GM21619 (cell line): ENCODE measurements at regions not wholly inside any gene's neighbourhood (a gene's known extent, or its start where the extent isn't known, plus 50 kb on each side); places are given as distances from the start of the nearest gene placed in this dataset.
"Not testable (repeated sequence)": the region's sequence is repeated elsewhere in the genome, so short reads cannot be mapped to it uniquely, and the experiment has no call there.

Experiments
- ATAC-seq: cut with Tn5 transposase; IDR thresholded peaks from one replicate; pipeline ENCODE4 v1.9.1; 2021; ENCODE audit not compliant: unreplicated experiment

DNA sequence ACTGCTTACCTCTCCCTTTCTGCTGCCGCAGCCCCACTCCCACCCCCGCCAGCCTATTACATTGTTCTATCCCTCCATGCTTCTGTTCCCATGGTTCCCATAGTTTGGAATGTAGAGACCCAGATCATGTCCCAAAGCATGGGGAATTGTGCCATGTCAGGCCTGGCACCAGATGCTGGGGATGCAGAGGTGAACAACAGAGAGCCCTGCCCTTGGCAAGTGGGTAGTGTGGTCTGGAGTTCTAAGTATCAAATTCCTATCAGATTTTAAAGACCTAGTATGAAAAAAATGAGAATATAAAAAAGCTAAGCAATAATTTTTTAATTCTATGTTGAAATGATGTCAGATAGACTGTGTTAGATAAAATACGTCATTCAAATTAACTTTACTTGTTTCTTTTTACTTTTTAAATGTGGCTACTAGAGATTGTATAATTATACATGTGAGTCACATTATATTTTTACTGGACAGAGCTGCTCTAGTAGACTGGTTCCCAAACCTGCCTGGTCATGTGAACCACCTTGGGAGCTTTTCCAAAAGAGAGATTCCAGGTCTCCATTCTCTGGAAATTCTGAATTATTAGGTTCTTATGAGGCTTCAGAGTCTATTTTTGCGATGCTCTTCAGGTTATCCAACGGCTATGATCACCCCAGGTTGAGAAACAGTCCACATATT is 113.0 kb upstream of the DAB1 start:
- ATAC-seq, result no peak

DNA sequence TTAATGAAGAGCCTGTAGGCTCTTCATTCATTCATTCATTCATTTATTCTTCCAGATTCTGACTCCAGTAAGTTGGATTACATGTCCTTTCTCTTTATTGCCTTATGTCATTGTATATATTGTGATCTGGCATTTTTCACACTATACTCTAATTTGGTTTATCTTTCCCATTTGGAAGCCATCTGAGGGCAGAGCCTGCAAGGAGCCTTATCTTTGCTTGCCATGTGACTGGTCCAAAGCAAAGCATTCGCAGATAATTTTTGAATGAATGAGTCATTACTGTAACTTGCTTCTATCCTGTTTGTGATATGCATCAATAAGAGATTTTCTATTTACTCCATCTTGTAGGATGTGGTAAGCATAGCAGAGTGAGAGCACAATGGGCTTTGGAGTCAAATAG is 108.4 kb upstream of the DAB1 start:
- no peak for ATAC-seq

DNA sequence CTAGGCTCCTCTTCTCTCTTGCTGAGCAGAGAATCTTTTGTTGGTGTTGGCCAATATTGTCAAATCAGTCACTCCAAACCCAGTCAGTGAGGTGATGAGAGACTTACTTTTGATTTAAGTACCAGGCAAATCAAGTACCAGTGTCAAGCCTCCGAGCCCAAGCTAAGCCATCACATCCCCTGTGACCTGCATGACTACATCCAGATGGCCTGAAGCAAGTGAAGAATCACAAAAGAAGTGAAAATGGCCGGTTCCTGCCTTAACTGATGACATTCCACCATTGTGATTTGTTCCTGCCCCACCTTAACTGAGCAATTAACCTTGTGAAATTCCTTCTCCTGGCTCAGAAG is 107.0 kb upstream of the DAB1 start:
- not testable (repeated sequence) for ATAC-seq

- no peak for ATAC-seq
These were observed 106.5 kb upstream of the DAB1 start for GRCh38 chr1:57530206-57530910.

DNA sequence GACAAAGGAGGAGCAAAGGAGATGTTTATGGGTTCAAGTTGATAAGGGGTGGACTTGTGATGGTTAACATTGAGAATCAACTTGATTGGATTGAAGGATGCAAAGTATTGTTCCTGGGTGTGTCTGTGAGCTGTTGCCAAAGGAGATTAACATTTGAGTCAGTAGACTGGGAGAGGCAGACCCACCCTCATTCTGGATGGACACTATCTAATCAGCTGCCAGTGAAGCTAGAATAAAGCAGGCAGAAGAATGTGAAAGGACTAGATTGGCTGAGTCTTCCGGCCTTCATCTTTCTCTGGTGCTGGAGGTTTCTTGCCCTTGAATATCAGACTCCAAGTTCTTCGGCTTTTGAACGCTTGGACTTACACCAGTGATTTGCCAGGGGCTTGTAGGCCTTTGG is 98.7 kb upstream of the DAB1 start:
- no peak for ATAC-seq

DNA sequence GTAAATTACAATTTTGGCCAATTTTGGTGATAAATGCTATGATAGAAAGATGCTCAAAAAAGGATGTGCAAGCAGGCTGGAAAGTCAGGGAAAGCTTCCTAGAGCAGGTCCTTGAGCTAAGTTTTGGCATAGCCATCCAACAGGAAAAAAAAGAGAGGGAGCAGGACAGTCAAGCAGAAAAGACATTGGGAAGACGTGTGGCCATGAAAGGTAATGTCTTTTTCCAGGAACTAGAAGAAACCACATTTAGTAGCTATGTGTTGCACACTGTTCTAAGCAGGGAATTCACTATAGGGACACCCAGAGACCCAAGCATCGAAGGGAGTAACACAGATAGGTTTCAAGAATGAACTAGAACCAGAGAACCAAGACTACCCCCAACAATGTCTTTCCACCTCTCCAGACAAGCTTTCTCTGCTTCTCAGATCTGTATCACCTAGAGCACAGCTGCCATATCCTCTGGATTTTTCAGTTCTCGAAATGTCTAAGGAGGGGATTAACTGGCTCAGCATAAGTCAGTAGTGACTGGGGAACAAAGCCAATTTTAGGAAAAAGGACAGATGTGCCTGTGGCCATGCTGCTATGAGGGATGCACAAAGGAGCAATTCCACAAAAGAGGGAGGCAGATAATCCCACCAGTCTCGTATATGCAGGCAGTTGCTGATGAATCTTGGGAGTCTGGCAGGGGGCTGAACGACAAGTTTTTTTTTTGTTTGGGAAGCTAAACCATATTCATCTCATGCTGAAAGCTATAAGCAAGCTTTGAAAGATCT is 97.1 kb upstream of the DAB1 start:
- ATAC-seq, result no peak

GRCh38 chr1:57518496-57518895 is 94.6 kb upstream of the DAB1 start:
- ATAC-seq, result no peak

- no peak for ATAC-seq
These were observed 93.9 kb upstream of the DAB1 start for GRCh38 chr1:57517587-57518374.

DNA sequence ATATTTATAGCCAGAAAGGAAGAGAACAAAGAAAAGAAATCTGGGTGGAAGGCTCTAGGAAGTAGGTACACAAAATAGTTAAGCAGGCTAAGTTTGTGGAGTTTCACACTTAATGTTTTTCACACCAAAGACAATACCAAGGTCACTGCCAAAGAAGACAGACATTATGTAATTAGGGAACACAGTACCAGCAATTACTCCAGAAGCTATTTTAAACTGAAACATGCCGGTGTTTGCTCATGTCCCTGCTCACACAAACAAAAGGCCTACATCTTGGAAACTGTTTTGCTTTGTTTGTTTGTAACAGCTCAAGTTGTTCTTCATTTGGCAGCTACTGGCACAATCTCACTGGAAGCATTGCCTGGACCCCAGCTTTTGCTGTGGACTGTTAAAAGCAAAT is 88.5 kb upstream of the DAB1 start:
- ATAC-seq, result no peak

DNA sequence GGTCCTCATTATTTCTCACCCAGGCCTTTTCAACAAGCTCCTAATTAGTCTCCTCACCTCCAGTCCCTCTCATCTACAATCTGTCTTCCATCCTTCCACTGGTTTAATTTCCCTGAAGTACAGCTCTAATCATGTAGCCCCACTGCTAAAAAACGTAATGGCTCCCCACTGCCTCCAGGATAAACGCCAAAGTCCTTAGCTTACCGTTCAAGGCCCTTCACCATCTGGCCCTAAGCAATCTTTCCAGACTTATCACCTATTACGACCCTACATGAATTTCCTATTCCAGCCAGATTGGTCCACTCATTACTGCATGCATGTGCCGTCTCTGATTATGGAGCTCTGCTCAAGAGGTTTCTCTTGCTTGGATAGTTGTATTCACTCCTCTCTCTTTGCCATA is 83.1 kb upstream of the DAB1 start:
- ATAC-seq, result no peak

DNA sequence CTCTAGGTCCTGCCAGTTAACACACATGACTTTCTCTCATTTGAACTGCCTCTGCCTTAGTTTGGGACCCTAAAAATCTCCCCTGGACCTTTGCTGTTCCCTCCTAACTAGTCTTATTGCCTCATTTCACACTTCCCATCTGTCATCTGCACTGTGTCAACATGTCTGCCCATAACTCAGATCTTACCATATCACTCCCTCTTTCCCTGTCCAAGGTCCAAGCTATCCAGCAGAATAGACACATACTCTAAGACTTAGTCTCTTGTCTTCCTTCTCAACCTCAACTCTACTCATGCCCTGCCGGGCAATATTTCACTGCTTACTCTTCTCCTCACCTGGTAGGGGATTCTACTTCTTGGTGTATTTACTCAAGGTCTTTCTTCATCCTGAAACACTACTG is 79.5 kb upstream of the DAB1 start:
- no peak for ATAC-seq

GRCh38 chr1:57500136-57500830 is 76.4 kb upstream of the DAB1 start:
- ATAC-seq, result no peak

DNA sequence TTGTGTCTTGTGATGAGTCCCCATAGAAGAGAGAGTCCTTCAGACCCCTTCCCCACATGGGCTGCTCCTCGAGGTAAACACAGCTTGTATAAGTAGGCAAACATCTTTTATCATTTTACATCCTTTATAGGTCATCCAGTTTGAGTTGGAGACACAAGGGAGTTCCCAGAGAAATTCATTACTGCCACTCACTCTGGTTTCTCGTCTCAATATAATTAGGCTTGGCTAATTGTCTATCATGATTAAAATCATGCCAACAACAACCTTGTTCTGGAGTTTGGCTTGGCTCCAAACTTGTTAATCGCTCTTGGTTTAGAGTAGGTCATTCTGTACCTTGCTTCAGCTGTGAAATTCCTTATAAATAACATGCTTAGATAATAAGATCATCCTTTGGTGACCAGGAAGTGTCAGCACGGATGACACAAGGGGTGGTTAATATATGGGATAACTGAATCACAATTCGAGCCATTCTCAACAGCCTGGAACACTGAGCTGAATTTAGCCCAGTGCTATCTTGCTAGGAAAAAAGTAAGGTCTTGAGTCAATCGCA is 70.7 kb upstream of the DAB1 start:
- ATAC-seq, result no peak

GRCh38 chr1:57492586-57493226 is 68.8 kb upstream of the DAB1 start:
- ATAC-seq, result no peak

- ATAC-seq, result no peak
These were observed 65.6 kb upstream of the DAB1 start for GRCh38 chr1:57489358-57490036.

- ATAC-seq, result no peak
These were observed 61.8 kb upstream of the DAB1 start for GRCh38 chr1:57485643-57486042.

GRCh38 chr1:57483954-57484353 is 60.1 kb upstream of the DAB1 start:
- no peak for ATAC-seq

GRCh38 chr1:57479471-57479870 is 55.6 kb upstream of the DAB1 start:
- ATAC-seq, result no peak

GRCh38 chr1:57475366-57475765 is 51.5 kb upstream of the DAB1 start:
- ATAC-seq, result no peak
